SIG-M5 treated with dmso at 0.1 percent for 504 hours (cell line): ENCODE measurements at regions not wholly inside any gene's neighbourhood (a gene's known extent, or its start where the extent isn't known, plus 50 kb on each side); places are given as distances from the start of the nearest gene placed in this dataset.
"Not testable (repeated sequence)": the region's sequence is repeated elsewhere in the genome, so short reads cannot be mapped to it uniquely, and the experiment has no call there.

ENCODE experiments used
- DNase-seq: peaks from one replicate; lab custom pipeline; 2025; ENCODE audit not compliant: unreplicated experiment; lab: John Stamatoyannopoulos, UW

- DNase-seq, result no peak
Observed at GRCh38 chr4:96395747-96396146, 555.9 kb downstream of the PDHA2 start.

- DNase-seq, result no peak
Observed at GRCh38 chr4:96406742-96407141, 566.8 kb downstream of the PDHA2 start.

GRCh38 chr4:96407225-96407624 lies 567.3 kb downstream of the PDHA2 start:
- DNase-seq, result no peak

GRCh38 chr4:96407738-96408463 lies 568.0 kb downstream of the PDHA2 start:
- DNase-seq, result no peak

- DNase-seq, result not testable (repeated sequence)
Observed at GRCh38 chr4:96414853-96415252, 575.0 kb downstream of the PDHA2 start.

GRCh38 chr4:96429657-96430056 lies 589.8 kb downstream of the PDHA2 start:
- no peak for DNase-seq

- DNase-seq, result no peak
Observed at GRCh38 chr4:96431094-96431493, 591.2 kb downstream of the PDHA2 start.

- no peak for DNase-seq
Observed at GRCh38 chr4:96448315-96448872, 608.5 kb downstream of the PDHA2 start.

GRCh38 chr4:96455045-96455720 lies 615.3 kb downstream of the PDHA2 start:
- no peak for DNase-seq

GRCh38 chr4:96458031-96458430 lies 618.1 kb downstream of the PDHA2 start:
- DNase-seq, result not testable (repeated sequence)

GRCh38 chr4:96459105-96459504 lies 619.2 kb downstream of the PDHA2 start:
- no peak for DNase-seq

- no peak for DNase-seq
Observed at GRCh38 chr4:96465834-96466233, 625.9 kb downstream of the PDHA2 start.

GRCh38 chr4:96471956-96472867 lies 632.3 kb downstream of the PDHA2 start:
- no peak for DNase-seq

- DNase-seq, result no peak
Observed at GRCh38 chr4:96473246-96473645, 633.4 kb downstream of the PDHA2 start.

GRCh38 chr4:96483308-96484030 lies 643.6 kb downstream of the PDHA2 start:
- DNase-seq, result no peak

GRCh38 chr4:96486563-96486962 lies 646.7 kb downstream of the PDHA2 start:
- DNase-seq, result no peak

- no peak for DNase-seq
Observed at GRCh38 chr4:96497621-96498020, 657.7 kb downstream of the PDHA2 start.

GRCh38 chr4:96504386-96504785 lies 664.5 kb downstream of the PDHA2 start:
- DNase-seq, result no peak

- no peak for DNase-seq
Observed at GRCh38 chr4:96509039-96509741, 669.3 kb downstream of the PDHA2 start.

- no peak for DNase-seq
Observed at GRCh38 chr4:96519291-96519690, 679.4 kb downstream of the PDHA2 start.
